ENCODE measurements at regions not wholly inside any gene's neighbourhood (a gene's known extent, or its start where the extent isn't known, plus 50 kb on each side); places are given as distances from the start of the nearest gene placed in this dataset.
A peak's percentile ranks its signal among the peaks of the same experiment; 100 is the strongest.

GRCh38 chr7:131196803-131197202 is 130.9 kb upstream of the MKLN1 start:
- Mint-ChIP-seq H3K4me3 (no peak overlapping the region), H3K9me3 (no peaks in the 10 kb centered on the region), H3K27me3 (no peaks in the 10 kb centered on the region), H3K27ac (no peak overlapping the region), H3K4me1 (peaks cover 10% of the 10 kb centered on the region)
- DNase-seq, result no peak
- no peak for ATAC-seq

GRCh38 chr7:131197920-131198615 is 129.6 kb upstream of the MKLN1 start:
- Mint-ChIP-seq H3K27me3 (no peaks in the 10 kb centered on the region), H3K9me3 (no peaks in the 10 kb centered on the region), H3K4me3 (no peak overlapping the region), H3K4me1 (peaks cover 10% of the 10 kb centered on the region), H3K27ac (no peak overlapping the region)
- ATAC-seq (peak; percentile 67), DNase-seq (no peak)

- no peak overlapping the region for H3K27ac Mint-ChIP-seq
- H3K9me3 Mint-ChIP-seq, result no peaks in the 10 kb centered on the region
- peaks cover 10% of the 10 kb centered on the region for H3K4me1 Mint-ChIP-seq
- no peaks in the 10 kb centered on the region for H3K27me3 Mint-ChIP-seq
- ATAC-seq, result no peak
- H3K4me3 Mint-ChIP-seq, result no peak overlapping the region
- DNase-seq, result no peak
Measured at GRCh38 chr7:131202451-131202850, 125.2 kb upstream of the MKLN1 start.

GRCh38 chr7:131203291-131203976 is 124.2 kb upstream of the MKLN1 start:
- no peak overlapping the region for H3K4me3 Mint-ChIP-seq
- DNase-seq, result no peak
- ATAC-seq, result no peak
- H3K4me1 Mint-ChIP-seq, result peaks cover under 1% of the 10 kb centered on the region
- H3K27me3 Mint-ChIP-seq, result no peaks in the 10 kb centered on the region
- H3K9me3 Mint-ChIP-seq, result no peaks in the 10 kb centered on the region
- H3K27ac Mint-ChIP-seq, result no peak overlapping the region

- peaks cover 6 to 7% of the 10 kb centered on the region in 2 donors for H3K9me3 Mint-ChIP-seq
- H3K4me3 Mint-ChIP-seq, result no peak overlapping the region
- no peak for DNase-seq
- ATAC-seq, result no peak
- H3K27ac Mint-ChIP-seq, result no peak overlapping the region
- H3K27me3 Mint-ChIP-seq, result no peaks in the 10 kb centered on the region
- no peaks in the 10 kb centered on the region for H3K4me1 Mint-ChIP-seq
Measured at GRCh38 chr7:131208777-131209176, 118.9 kb upstream of the MKLN1 start.

- Mint-ChIP-seq H3K27me3 (no peaks in the 10 kb centered on the region), H3K9me3 (peaks cover 6 to 7% of the 10 kb centered on the region in 2 donors), H3K4me3 (no peak overlapping the region), H3K27ac (peak overlapping the region in 1 of 2 donors; percentile 81), H3K4me1 (no peaks in the 10 kb centered on the region)
- peak; percentile 39 for ATAC-seq
- no peak for DNase-seq
Measured at GRCh38 chr7:131210618-131211017, 117.1 kb upstream of the MKLN1 start.

- Mint-ChIP-seq H3K4me3 (no peak overlapping the region), H3K4me1 (no peaks in the 10 kb centered on the region), H3K27me3 (no peaks in the 10 kb centered on the region), H3K9me3 (peaks cover 6 to 7% of the 10 kb centered on the region in 2 donors), H3K27ac (no peak overlapping the region)
- DNase-seq (no peak), ATAC-seq (no peak)
Measured at GRCh38 chr7:131211500-131211899, 116.2 kb upstream of the MKLN1 start.

- no peak for DNase-seq
- Mint-ChIP-seq H3K27ac (no peak overlapping the region), H3K27me3 (no peaks in the 10 kb centered on the region)
Measured at GRCh38 chr7:131212114-131212513, 115.6 kb upstream of the MKLN1 start.

GRCh38 chr7:131218727-131219128 is 108.9 kb upstream of the MKLN1 start:
- H3K9me3 Mint-ChIP-seq, result peaks cover 4 to 12% of the 10 kb centered on the region in 2 donors
- no peak overlapping the region for H3K27ac Mint-ChIP-seq
- H3K27me3 Mint-ChIP-seq, result no peaks in the 10 kb centered on the region
- peak; percentile 69 for ATAC-seq
- H3K4me3 Mint-ChIP-seq, result no peak overlapping the region
- DNase-seq, result no peak
- peaks cover 16% of the 10 kb centered on the region for H3K4me1 Mint-ChIP-seq

More at GRCh38 chr7:131212114-131212513, 115.6 kb upstream of the MKLN1 start:
- Mint-ChIP-seq H3K4me3 (no peak overlapping the region), H3K4me1 (no peaks in the 10 kb centered on the region), H3K9me3 (peaks cover 6 to 7% of the 10 kb centered on the region in 2 donors)
- ATAC-seq, result no peak

GRCh38 chr7:131219312-131220041 is 108.2 kb upstream of the MKLN1 start:
- DNase-seq (no peak), ATAC-seq (no peak)
- peaks cover 4 to 12% of the 10 kb centered on the region in 2 donors for H3K9me3 Mint-ChIP-seq
- H3K4me3 Mint-ChIP-seq, result peak overlapping the region in 1 of 2 donors; percentile 1
- H3K27ac Mint-ChIP-seq, result peak overlapping the region in 1 of 2 donors; percentile 31
- no peaks in the 10 kb centered on the region for H3K27me3 Mint-ChIP-seq
- peaks cover 16% of the 10 kb centered on the region for H3K4me1 Mint-ChIP-seq

GRCh38 chr7:131221061-131221460 is 106.6 kb upstream of the MKLN1 start:
- Mint-ChIP-seq H3K27ac (no peak overlapping the region), H3K4me3 (no peak overlapping the region), H3K9me3 (peaks cover 4 to 12% of the 10 kb centered on the region in 2 donors), H3K4me1 (peaks cover 20% of the 10 kb centered on the region), H3K27me3 (no peaks in the 10 kb centered on the region)
- ATAC-seq (no peak), DNase-seq (no peak)

GRCh38 chr7:131222171-131222570 is 105.5 kb upstream of the MKLN1 start:
- H3K4me1 Mint-ChIP-seq, result peaks cover 29% of the 10 kb centered on the region
- H3K4me3 Mint-ChIP-seq, result no peak overlapping the region
- H3K27me3 Mint-ChIP-seq, result no peaks in the 10 kb centered on the region
- peaks cover 4 to 12% of the 10 kb centered on the region in 2 donors for H3K9me3 Mint-ChIP-seq
- no peak overlapping the region for H3K27ac Mint-ChIP-seq
- ATAC-seq (no peak), DNase-seq (no peak)

- ATAC-seq (no peak), DNase-seq (no peak)
- Mint-ChIP-seq H3K4me1 (peaks cover 38% of the 10 kb centered on the region), H3K27ac (no peak overlapping the region), H3K9me3 (peaks cover 4 to 12% of the 10 kb centered on the region in 2 donors), H3K4me3 (no peak overlapping the region), H3K27me3 (no peaks in the 10 kb centered on the region)
Measured at GRCh38 chr7:131223151-131223550, 104.5 kb upstream of the MKLN1 start.

- Mint-ChIP-seq H3K4me1 (peaks cover 39% of the 10 kb centered on the region), H3K4me3 (no peak overlapping the region), H3K27me3 (no peaks in the 10 kb centered on the region), H3K27ac (no peak overlapping the region), H3K9me3 (peaks cover 0 to 6% of the 10 kb centered on the region in 2 donors)
- ATAC-seq, result no peak
- DNase-seq, result no peak
Measured at GRCh38 chr7:131224996-131225395, 102.7 kb upstream of the MKLN1 start.

GRCh38 chr7:131225619-131226513 is 101.8 kb upstream of the MKLN1 start:
- ATAC-seq (no peak), DNase-seq (no peak)
- Mint-ChIP-seq H3K9me3 (no peaks in the 10 kb centered on the region), H3K27me3 (no peaks in the 10 kb centered on the region), H3K27ac (peak overlapping the region in 1 of 2 donors; percentile 63), H3K4me3 (no peak overlapping the region), H3K4me1 (peaks cover 42% of the 10 kb centered on the region)
